Stimulated activated CD4-positive, alpha-beta T cell treated with anti-CD3 and anti-CD28 coated beads, Interleukin-4, amount 100 ng/mL, for 1 hour (primary cell): ENCODE measurements at regions not wholly inside any gene's neighbourhood (a gene's known extent, or its start where the extent isn't known, plus 50 kb on each side); places are given as distances from the start of the nearest gene placed in this dataset.
A peak's percentile ranks its signal among the peaks of the same experiment; 100 is the strongest.

Experiments used
- DNase-seq: peaks from one replicate; pipeline ENCODE4 v3.0.0-alpha.2; 2020

GRCh38 chr1:88104886-88105285 is 579.2 kb upstream of the PKN2 start:
- no peak for DNase-seq

DNA sequence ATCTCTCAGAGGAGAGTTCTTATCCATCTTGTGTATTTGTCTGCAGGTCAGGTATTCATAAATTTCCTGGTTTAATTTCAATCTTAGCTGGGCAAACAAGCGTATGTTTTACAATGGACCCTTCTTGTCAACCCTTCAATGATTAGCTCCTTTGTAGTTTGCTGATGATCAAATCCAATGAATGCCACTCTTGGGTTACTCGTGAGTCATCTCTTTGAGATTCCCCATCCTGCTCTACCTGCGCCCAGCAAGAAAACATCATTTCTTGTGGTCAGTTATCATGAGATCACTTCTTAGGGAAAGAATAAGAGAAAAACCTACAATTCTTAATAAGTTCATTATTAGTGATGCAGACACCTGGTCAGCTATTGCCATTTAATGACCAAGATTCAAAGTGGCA is 572.3 kb upstream of the PKN2 start:
- no peak for DNase-seq

DNA sequence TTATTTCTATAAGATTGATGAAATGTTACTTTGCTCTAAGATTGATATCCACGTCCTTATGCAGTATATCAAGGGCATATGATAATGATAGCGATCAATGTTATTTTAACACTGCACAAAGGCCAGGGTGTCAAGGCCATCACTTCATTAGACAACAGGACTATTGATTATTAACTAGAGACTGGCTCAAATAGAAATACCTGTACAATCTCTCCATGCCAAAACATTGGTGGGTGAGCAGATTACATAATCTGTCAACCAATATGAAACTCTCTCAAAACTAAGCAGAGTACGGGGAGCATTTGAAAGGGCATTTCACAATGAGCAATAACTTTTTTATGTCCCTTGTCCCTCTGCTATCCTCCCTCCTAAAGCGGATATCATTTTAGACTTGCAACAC is 566.5 kb upstream of the PKN2 start:
- DNase-seq: no peak

DNA sequence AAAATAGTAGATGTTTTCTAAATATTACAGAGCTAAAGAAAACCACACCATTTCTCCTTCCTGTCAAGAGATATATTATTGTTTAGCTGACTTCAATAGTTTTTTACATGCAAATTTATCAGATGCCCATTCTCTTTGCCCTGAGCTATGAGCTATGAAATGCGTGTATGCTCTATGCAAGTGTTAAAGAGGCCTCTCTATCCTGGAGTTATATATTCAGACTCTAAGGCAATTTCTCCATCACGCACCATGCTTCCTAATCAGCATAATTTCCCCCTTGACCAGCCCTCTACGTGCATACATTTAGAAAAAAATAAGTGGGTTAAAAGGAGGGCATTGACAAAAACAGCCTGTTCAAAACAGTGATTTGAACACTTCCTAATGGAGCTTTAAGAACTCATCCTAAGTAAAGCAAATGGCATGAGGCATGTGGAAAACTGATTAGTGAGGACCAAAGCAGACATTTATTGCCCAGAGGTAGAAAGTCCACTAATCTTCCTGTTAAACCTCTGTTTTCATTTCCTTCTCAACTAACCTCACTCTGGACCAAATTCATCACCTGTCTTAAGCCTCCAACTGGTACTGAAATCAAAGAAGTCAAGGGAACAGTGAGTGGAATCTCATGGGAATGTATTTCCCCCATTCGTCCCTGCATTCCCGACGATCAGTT is 565.8 kb upstream of the PKN2 start:
- DNase-seq: no peak

DNA sequence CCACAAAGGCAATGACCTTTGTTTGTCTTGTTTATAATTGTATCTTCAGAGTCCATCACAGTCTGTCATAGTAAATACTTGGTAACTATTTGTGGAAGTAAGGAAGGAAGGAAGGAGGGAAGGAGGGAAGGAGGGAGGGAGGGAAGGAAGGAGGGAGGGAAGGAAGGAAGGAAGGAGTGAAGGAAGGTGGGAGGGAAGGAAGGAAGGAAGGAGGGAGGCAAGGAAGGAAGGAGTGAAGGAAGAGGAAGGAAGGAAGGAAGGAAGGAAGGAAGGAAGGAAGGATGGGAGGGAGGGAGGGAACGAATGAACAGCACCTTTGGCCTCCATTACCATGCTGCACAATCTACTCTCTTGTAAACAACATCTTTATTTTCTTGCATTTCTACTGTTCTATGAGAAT is 559.5 kb upstream of the PKN2 start:
- DNase-seq: no peak

GRCh38 chr1:88126467-88126866 is 557.6 kb upstream of the PKN2 start:
- no peak for DNase-seq

- no peak for DNase-seq
These were observed 550.1 kb upstream of the PKN2 start for GRCh38 chr1:88133991-88134390.

- DNase-seq: no peak
These were observed 548.8 kb upstream of the PKN2 start for GRCh38 chr1:88134983-88135921.

DNA sequence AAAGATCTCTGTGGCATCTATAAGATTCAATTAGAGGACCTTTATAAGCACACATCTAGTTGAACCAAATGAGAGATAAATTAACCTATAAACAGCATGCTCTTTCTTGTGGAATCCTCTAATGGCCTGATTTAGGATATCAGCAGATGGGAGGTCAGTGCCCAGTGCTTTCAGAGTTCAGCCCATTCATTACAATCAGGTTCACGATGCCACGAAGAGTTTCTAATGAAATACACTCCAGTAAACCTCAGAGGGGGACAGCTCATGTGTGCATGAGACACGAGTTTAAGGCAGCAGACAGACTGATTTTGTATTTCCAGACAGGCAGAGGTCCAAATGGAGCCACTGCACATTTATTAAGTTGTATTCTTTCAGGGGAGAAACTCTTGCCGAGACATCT is 544.4 kb upstream of the PKN2 start:
- no peak for DNase-seq

DNA sequence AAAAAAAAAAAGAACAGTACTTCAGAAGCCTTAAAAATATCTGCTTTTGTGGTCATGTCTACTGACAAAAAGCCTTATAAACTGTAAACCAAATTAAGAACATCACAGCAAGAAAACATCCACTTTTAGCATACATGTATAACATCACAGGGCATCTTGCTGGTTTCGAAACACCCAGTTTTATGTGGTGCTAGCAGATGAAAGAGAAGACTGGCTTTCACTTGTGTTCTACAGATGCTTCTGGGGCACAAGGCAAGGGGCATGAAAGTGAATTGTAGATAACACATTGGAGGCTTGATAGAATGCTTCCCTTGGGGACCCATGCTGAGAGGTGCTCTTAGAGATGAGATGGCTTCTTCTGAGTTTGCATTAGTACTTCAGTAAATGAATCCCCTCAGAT is 543.7 kb upstream of the PKN2 start:
- DNase-seq: no peak

GRCh38 chr1:88141499-88142074 is 542.5 kb upstream of the PKN2 start:
- DNase-seq: no peak

DNA sequence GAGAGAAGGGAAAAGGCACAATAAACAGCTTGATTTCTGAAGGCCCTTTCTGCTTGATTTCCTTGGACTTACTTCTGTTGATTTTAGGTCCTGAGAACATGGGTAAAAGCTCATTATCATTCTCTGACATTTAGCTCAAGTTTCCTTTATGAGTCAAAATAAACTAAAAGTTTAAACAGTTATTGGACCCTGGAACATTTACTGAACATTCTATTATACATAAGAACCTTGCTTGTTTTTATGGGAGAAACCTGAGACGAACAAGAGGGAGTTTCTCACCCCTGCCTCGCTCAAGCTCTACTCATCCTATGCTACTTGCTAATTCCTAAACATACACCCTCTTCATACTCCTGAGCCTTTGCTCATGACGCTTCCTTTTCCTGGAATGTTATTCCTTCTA is 538.3 kb upstream of the PKN2 start:
- DNase-seq: no peak

DNA sequence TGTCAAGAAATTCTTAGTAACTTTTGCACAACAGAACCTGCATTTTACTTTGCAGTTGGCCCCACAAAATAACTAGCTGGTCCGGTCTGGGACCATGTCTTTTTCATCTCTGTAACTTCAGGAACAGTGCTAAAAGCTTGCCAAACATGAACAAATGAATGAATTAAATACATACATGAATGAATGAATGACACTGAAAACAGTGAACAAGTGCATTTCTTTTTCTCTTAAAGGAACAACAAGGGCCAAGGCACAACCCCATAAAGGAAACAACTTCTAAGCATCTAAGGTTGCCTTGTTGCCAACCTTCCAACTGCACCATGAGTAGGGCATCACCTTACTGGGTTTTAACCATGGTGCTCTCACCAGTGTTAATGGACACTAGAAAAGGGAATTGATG is 534.4 kb upstream of the PKN2 start:
- no peak for DNase-seq

- no peak for DNase-seq
These were observed 533.7 kb upstream of the PKN2 start for GRCh38 chr1:88150330-88150729.

DNA sequence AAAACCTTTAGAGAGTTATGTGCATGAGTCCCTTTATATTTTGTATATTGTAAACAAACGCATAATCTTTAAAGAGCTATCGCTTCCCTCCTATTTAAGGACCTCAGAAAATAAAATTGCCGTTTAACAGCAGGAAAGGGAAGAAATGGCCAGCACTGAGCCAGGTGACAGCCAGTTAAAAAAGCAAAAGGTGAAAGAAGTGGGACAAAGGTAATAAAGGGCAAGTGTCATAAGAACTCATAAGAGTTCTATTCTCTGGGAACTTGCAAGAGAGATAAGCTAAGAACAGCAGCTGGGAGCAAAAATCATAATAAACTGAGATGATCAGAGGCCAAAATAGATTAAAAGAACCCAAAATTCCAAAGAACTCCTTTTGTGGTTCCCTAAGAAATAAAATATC is 520.9 kb upstream of the PKN2 start:
- DNase-seq: no peak

DNA sequence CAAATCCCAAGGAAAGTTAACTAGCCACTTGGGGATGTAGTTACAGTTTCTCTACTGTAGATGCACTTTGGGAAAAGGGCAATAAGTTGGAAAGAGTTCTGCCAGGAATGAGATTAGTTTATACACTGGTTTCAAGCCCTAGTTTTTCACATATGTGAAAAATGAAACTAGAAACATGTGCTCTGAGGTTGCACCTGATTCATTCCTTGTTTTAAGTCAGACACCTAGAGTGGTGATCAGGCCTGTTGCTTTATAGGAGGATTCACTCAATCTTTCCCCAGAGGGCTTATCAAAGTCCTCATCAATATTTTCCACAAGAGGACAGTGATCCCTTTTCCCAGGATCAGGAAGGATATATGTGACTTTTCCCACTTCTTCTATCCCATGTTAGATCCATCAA is 515.9 kb upstream of the PKN2 start:
- no peak for DNase-seq

- DNase-seq: no peak
These were observed 514.9 kb upstream of the PKN2 start for GRCh38 chr1:88169139-88169538.

DNA sequence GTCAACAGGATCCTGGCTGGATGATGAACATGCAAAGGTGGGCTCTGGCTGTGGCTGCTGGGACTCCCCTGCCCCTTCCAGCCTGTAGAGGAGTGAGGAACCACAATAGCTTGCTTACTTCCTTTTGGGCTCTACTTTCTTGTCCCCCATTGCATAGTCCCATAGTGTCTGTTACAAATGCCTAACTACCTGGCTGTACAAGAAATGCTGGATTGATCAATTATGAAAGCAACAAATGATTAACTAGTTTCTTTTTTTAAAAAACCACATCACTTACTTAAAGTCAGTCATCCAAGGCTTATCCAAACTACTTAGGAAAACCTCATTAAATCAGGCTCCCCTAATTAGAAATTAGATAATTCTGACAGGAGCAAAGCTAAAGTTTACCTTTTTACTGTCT is 514.1 kb upstream of the PKN2 start:
- no peak for DNase-seq

GRCh38 chr1:88175120-88175630 is 508.9 kb upstream of the PKN2 start:
- no peak for DNase-seq

DNA sequence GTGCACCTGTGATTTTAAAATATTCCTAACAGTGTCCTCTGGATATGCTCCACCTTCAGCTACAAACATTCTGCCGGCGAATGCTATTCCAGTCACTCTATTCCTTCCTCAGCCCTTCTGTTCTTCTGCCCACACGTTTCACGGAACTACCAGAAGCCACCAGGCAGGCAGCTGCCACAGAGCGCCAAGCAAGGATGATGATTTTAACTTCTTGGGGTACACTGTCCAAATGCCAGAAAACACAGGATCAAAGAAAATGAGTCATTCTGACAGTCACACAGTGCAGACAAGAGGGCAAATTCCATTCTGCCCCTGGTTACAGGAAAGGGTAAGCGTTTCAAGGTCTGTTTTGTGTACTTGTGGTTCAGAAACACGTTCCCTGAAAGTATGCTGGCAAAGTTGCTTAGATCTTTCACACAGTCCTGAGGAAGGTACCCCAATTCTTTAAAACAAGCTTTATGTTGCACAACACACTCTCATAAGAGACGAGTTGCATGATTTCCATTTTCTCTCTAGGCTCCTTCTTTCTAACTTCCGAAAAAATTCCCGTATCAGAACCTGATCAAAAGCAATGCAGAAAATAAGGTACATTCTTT is 508.3 kb upstream of the PKN2 start:
- DNase-seq: no peak

DNA sequence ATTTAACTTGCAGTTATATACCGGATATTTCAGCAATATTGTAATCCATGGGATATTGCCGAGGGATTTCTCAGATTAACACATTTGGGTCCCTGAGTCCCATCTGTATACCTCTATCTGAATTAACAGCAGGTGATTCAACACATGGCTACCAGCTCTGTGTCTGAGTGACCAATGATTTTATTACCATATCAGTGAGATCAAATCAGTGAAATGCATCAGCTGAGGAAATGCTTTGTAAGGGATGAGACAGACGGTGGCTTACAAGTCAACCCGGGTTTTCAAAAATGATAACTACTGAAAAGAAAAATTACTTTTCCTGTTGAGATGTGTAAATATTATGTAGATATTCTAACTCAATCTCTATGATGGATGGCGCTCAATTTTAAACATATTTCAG is 504.1 kb upstream of the PKN2 start:
- DNase-seq: no peak

GRCh38 chr1:88180449-88181108 is 503.5 kb upstream of the PKN2 start:
- DNase-seq: peak; percentile 42

- DNase-seq: no peak
These were observed 497.2 kb upstream of the PKN2 start for GRCh38 chr1:88186911-88187310.
